HG02759 (cell line): ENCODE measurements at regions not wholly inside any gene's neighbourhood (a gene's known extent, or its start where the extent isn't known, plus 50 kb on each side); places are given as distances from the start of the nearest gene placed in this dataset.

Source experiments
- ATAC-seq: cut with Tn5 transposase; IDR thresholded peaks from one replicate; pipeline ENCODE4 v1.9.1; 2021; ENCODE audit warnings: mild to moderate bottlenecking, moderate library complexity; ENCODE audit not compliant: unreplicated experiment

DNA sequence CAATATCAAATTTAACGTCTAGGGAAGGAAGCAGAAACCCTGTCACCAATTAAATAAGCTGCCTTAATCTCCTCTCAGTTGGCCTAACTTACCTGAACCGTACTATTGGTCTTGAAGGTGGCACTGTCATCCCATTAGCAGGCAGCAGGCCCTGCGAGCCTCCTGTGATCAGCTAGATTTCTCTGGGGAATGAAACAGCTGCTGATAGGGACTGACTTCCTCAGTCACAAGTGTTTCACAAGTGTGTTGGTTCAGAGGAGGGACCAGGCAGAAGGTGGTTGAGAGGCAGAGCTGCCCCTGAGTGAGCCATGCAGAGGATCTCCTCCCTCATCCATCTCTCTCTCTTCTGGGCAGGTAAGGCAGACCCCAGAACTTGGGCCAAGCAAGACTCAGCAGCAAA lies 166.8 kb downstream of the DAD1 start:
- no peak for ATAC-seq

DNA sequence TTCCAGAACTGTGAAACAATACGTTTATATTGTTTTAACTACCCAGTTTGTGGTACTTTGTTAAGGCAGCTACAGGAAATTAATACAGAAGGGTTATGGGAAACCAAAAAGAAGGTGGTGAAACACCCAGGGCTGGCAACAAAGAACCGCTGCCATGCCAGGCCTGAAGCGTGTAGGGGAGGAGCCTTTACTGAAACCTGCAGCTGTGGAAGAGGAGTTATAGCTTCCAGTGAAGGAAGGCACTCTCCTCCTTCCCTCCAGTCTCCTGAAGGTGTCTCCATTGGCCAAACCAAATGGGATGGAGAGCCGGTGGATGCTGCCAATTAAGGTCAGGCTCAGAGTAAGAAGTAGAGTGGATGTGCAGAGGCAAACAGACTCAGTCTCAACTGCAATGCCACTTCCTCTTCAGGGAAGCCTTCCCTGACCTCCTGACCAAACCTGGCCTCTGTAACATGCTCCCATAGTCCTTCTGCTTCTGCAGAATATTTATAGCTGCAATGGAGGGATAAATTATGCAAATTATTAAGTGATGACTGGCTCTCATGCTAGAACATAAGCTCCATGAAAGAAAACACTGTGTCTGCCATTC lies 168.3 kb downstream of the DAD1 start:
- no peak for ATAC-seq

DNA sequence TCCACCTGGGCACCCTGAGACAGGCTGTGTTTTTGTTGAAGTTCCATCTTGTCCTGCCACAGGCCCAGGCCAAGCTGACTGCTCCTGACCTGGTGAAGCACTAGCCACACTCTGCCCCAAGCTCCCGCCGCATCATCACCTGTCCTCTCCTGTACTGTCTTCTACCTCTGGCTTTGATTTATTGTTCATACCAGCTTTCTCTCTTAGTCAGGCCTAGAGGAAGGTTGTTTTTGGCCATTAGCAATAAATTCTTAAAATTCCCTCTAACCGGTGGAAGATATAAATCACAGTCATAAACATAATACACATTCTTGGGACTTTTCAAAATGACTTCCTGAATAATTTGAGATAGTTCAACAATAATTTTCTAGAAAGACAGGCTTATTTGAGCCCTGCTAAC lies 169.4 kb downstream of the DAD1 start:
- no peak for ATAC-seq

DNA sequence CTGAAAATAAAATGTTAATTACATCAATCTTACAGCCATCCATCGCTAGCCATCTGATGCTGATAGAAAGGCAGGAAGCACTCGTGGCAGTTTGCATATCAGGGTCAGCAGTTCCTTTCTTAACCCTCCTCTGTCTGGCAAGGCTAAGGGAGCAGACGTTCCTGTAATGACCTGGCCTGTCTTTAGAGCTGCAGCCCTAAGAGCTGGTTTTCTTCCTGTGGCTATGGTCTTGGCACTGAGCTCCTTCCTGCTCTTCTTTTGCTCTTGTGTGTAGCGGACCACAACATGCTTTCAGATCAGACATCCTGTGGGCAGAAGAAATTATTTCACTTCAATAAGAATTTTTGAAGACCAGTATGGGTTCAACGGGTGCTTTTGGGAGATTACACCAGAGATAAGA lies 170.4 kb downstream of the DAD1 start:
- peak; percentile 65 for ATAC-seq

DNA sequence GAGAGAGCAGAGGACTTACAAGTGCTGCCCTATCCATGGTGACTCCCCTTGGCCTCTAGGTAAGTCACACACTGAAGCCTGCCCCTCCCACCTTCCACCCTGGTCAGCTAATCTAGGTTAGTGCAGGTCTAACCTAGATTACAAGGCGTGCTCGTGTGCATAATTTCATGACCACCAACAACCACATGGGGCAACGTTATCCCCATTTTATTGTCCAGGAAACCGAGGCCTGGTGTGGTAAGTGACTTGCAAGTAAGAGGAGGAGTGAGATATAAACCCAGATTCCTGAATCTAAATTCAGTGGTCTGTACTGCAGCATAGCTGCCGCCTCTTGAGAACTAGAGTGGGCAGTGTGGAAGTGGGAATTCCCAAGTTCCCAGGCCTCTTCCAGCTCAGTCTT lies 171.1 kb downstream of the DAD1 start:
- no peak for ATAC-seq

DNA sequence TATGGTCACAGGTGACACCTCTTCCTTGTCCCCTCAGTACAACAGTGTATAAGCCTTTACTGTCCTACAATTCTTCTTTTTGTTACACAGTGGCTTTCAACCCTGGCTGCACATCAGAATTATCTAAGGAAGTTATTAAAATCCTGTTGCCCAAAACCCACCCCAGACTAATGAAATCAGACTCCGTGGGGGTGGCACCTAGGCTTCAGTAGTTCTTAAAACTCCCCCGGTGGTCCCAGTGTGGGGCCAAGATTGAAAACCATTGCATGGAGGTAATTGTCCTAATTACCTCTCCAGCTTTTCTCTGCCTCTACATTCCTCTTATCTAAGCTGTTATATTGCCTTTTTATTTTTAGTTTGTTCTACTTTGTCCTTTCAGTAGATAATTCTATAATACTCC lies 172.8 kb downstream of the DAD1 start:
- no peak for ATAC-seq

DNA sequence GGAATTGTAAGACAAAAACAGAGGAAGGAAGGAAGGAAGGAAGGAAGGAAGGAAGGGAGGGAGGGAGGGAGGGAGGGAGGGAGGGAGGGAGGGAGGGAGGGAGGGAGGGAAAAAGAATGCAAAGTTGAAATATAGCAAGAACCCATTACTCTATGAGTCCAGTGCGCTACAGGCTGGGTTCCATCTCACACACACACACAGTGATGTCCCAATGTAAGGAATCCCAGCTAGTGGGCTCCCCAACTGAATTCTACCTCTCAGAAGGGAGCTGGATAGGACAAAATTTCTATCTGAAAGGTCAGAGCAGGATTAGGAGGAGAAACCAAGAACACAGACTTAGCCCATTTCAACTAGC lies 173.4 kb downstream of the DAD1 start:
- ATAC-seq = no peak

DNA sequence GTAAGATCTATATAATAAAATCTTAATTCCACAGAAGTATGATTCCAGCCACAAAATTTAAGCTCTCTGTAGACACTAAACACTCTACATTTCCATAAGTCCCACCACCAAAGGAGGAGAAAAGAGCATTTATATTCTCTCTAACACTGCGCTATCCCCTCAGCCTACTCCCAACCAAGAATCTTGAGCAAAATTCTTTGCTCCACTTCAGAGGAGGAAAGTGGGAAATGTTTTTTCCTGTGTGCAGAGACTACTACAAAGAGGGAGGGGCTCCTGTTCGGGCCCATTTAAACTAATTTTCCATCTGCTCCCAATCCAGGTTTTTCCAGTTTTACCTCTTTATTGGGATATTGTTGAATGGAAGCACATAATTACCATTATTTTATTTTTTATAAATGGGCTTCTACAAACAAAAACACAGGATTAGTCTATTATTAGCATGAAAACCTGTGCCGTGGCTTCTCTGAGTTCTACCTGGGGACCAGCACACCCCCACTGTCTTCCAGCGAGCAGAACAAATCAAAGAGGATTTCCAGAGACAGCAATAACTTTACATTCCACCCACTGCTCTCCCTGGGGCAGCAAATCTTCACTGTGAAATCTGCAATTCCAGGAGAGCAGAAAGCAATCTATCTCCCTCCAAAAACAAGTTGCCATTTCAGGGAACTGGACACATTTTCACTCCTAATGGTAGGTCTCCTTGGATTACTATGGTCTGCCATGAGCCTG lies 174.0 kb downstream of the DAD1 start:
- no peak for ATAC-seq

DNA sequence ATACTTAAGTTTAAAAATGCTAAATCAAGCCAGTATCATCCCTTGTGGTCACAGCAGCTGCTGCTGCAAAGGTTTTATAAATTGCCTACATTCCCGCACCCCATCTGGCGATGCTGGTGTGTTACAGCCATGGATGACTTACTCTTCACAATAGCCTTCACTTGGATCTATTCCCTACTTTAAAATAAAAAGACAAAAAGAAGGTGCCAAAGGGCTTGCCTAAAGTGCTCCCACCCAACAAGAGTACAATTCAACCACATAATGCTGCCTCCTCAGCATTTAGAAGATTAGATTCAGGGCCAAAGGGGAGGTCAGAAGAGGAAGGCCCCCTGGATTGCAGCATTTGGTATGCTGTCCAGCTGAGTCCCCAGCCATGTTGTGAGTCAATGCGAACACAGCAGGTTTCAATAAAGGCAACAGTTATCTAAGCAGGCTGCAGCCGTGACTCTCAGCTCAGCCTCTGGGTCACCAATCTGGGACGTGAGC lies 176.1 kb downstream of the DAD1 start:
- ATAC-seq = no peak

DNA sequence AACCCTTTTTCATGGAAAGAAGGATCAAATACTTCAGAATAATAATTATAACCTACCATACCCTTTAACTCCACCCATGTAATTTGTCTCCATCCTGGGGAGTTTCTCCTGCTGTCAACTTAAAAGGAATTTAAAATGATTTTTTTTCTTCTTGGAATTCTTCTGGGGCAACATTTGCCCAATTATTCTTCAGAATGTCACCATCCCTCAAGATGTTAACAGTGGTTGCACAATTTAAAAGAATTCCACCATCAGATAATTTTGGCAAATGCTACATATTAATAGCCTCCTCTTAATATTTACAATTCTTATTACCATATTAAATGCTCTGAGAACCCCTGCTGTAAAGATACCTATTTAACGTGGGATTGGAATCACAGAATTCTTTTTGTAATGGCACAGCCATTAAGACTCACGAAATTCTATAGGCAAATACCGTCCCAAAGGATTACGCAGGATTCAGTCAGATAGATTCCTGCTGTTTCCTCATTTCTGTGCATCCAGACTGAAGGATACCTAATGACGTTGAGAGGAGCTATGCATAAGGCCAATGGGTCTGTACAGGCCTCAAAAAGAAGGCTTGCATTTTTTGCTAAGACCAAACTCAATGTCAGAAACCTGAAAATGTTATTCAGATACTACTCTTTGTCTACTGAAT lies 177.5 kb downstream of the DAD1 start:
- ATAC-seq = no peak

DNA sequence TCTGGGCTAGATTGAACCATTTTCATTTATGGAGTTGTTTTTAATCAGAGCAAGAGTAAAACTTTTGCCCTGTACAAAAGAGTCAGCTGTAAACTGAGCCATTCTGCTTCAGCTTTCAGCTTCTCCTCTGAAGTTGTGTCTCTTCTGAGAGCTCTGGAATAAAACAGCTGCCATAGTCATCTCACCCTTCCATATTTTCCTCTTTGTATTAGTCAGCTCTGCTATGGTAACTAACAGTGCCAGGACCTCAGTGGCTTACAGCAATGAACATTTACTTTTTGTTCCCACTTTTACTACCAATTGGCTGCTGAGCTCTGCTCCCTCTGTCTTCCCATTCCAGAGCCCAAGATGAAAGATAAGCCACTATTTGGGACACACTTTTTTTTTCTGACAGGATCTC lies 178.5 kb downstream of the DAD1 start:
- no peak for ATAC-seq

DNA sequence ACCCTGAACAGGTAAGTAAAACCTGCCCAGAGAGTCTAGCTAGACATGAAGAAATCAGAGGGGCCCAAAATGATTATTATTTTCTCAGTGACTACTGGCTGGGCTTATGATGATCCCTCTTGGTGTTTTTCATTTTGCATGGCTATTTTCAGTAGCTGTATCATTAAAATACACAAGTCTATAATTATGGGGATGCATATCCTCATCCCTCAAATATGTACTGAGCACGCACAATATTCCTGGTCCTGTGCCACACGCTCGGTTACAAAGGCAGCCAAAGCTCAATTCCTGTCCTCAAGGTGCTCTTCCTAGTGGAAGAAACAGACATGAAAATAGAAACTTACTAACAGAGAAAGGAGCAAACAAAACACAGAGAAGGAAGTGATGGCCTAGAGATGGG lies 180.0 kb downstream of the DAD1 start:
- no peak for ATAC-seq

DNA sequence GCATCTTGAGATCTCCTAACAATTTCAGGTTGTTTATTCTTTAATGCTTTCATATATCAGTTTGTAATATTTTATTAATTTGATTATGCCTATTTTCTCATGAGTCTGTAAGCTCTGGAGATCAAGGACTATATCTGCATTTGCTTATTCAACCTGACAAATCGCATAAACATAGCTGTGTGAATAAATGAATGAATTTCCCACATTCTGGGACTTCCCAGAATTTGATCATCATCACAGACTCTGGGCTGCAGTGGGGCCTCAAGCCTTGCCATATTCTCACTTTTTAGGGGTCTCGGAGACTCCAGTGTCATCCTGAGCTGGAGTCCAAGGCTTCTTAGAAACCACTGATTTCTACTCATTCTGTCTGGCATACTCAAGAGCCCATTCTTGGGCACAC lies 180.5 kb downstream of the DAD1 start:
- no peak for ATAC-seq

DNA sequence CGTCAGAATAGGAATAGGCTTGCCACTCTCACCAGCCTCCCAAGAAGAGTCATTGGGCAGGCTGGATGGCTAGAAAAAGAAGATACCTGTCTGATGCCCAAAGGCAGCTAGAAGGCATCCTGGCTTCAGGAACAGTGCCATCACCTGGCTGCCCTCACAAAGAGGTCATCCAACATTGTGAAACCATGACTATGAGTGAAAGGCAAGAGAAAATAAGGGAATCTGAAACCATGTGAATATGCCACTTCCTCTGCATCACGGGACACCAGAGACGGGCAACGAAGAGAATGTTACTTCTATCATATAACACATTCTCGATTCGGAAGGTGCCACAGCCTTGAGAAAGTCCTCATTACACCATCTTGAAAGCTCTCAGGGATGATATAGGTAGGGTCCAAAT lies 182.0 kb downstream of the DAD1 start:
- no peak for ATAC-seq

DNA sequence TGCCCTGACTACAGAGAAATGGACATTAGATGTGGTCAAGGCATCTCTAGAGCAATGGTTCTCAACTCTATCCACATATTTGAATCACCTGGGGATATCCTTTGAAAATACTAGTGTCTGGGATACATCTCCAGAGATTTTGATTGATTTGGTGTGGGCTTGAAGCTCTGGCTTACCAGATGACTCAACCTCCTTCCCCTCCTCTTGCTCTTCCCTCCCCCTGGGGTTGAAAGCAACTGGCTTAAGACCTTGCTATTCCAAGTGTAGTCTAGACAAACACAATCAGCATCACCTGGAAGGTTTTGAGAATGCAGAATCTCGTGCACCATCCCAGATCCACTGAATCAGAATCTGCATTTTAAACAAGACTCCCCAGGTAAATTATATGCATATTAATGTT lies 183.8 kb downstream of the DAD1 start:
- no peak for ATAC-seq

DNA sequence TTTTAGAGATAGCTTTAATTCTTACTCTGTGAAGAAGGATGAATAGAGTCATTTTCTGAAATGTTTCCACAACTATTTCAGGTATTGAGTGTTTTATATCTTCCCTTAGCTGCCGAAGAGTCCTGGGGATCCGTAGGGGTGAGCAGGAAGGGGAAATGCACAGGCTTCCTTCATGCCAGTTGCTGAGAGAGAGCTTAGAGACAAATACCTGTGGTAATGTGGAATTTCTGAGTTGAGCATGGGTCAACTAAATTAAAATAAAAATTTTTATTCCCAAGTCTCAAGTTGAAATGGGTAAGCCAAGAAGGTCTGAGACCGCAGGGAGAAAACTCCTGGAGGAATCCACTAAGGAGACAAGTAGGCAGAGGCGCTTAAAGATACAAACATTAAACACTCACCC lies 185.7 kb downstream of the DAD1 start:
- no peak for ATAC-seq

DNA sequence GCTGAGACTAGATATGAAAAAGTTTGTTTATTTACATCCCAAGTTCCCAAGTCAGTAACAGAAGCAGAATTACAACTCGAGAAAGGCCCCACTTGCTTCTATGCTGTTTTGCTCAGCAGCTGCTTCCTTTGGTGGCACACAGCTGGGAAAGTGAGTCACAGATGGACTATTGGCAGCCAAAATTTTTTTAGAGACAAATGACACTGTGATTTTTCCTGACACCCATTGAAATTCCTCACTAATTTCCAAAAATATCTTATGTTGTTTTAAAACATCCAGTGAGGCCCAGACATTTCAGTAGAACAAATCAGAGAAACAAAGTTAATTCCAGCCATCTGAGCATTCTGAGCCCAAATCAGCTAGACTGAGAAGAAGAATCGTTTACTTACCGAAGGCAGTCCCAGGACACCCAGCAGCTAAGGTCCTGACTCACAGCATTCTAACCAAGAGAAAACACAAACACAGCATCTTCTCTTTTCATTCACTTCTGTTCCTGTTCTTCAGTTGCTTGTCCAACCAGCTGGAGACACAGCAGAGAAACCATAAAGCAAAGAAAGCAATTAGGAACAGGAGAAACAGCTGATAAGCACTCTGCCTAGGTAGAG lies 188.3 kb downstream of the DAD1 start:
- ATAC-seq = no peak

DNA sequence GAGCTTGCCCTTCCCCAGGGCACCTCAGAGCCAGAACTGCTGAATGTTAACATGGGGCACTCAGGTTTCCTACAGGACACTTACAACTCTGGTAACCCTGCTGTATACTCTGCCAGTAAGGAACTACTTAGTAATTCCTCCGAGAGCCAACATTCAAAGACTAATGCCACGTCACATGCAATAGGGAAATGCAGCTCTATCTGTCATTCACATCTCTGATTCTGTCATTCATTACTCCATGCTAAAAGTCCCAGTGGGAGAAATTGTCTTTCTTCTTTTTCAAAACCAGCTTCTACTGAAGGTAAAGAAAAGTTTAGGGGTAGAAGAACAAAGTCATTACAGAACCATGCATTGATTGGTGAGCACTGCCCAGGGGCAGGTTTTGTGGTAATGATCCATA lies 189.2 kb downstream of the DAD1 start:
- no peak for ATAC-seq

DNA sequence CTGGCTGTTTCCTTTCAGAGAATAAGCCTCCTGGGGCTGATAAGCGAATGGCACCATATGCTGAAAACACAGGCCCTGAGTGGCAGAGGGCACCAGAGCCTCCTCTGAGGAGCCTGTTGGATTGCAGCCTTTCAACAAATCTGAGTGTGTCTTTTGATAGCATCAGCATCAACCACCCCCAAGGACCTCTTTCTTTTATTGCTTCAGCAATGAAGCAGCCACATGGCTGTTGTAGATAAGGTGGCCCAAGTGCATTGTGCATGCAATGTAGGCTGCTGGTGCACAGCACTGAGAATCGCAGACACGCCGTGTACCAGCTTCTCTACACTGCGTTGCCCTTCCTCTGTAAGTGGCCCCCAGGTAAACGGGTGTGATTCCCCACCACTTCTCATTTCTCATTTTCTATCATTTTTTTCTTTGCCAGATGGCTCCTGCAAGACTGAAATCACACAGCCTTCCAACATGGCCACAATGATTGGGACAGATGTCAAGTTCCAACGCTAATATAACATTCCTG lies 191.7 kb downstream of the DAD1 start:
- no peak for ATAC-seq

DNA sequence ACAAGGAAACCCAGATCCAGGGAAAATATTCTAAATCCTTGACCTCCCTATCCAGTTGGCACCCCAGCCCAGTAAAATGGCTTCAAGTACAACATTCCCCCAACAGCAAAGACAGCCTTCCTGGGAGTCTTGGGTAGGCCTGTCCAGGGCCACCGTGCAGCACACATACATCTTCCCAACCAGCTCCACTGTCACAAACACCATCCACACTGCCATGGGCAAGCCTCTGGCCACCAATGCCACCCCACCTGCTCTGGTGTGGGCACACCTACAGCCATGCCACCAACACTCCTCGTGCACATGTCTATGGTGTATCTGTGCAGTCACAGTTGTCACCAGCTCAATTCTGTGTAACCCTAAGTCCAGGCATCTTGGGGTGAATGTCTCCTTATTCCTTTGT lies 193.2 kb downstream of the DAD1 start:
- ATAC-seq = no peak

DNA sequence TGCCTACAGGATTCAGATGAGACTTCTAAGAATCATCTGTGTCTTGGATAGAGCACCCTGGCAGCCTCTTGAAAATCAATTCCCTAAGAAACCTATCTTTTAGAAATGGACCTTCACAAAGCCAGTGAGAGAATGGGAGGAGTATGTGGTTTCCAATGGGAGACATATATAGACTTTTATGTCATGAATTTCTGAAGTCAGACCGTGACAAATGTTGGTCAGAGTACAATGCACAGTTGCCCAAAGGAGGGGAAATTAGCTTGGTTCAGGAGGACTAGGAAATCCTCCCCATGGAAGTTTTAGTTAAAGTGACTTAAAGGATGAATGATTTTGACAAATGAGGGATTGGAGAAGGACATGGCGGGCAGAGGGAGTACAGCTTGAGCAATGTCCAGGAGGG lies 194.4 kb downstream of the DAD1 start:
- ATAC-seq = no peak

DNA sequence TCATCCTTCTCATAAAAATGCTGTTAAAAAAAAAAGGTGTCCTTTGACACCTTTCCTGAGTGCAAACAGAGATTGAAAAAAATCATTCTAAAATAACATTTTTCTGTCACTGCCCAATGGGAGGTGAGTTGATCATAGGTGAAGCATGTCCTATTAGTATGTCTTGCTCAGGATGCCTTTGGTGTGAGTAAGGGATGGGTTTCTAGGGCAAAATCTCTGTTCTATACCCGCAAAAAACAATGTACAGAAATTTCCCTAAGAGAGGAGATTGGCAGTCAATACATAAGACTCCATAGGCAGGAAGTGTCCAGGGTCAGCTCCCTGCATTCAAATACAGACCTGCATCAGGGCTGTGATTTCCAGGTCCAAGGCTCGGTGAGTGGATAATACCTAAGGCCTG lies 195.2 kb downstream of the DAD1 start:
- ATAC-seq = no peak
